ENCODE measurements at regions not wholly inside any gene's neighbourhood (a gene's known extent, or its start where the extent isn't known, plus 50 kb on each side); places are given as distances from the start of the nearest gene placed in this dataset.

- peaks cover 15% of the 10 kb centered on the region for H3K27me3 Mint-ChIP-seq (ENCODE audit: low read depth)
Measured at GRCh38 chr20:61053487-61053886, 198.6 kb upstream of the CDH4 start.

GRCh38 chr20:61053889-61054288 lies 198.2 kb upstream of the CDH4 start:
- no peaks in the 10 kb centered on the region for H3K36me3 Mint-ChIP-seq (ENCODE audit: low read depth)
- no peak for TF ChIP-seq CTCF (conservative IDR thresholded peaks at IDR 0.05)
- no peak for DNase-seq (ENCODE audit: low read depth, low spot score)
- H3K4me3 Mint-ChIP-seq, result no peak overlapping the region
- H3K27ac Mint-ChIP-seq (ENCODE audit: unreplicated experiment), result no peak overlapping the region
- H3K27me3 Mint-ChIP-seq (ENCODE audit: low read depth), result peaks cover 16% of the 10 kb centered on the region
- H3K9me3 Mint-ChIP-seq, result no peaks in the 10 kb centered on the region
- no peaks in the 10 kb centered on the region for H3K4me1 Mint-ChIP-seq

More at GRCh38 chr20:61053487-61053886, 198.6 kb upstream of the CDH4 start:
- DNase-seq (ENCODE audit: low read depth, low spot score), result no peak
- Mint-ChIP-seq H3K4me1 (no peaks in the 10 kb centered on the region), H3K4me3 (no peak overlapping the region), H3K36me3 (ENCODE audit: low read depth) (no peaks in the 10 kb centered on the region), H3K27ac (ENCODE audit: unreplicated experiment) (no peak overlapping the region), H3K9me3 (no peaks in the 10 kb centered on the region)
- no peak for TF ChIP-seq CTCF (conservative IDR thresholded peaks at IDR 0.05)

GRCh38 chr20:61054411-61054810 lies 197.7 kb upstream of the CDH4 start:
- DNase-seq (ENCODE audit: low read depth, low spot score), result no peak
- H3K4me3 Mint-ChIP-seq, result no peak overlapping the region
- H3K9me3 Mint-ChIP-seq, result no peaks in the 10 kb centered on the region
- no peaks in the 10 kb centered on the region for H3K4me1 Mint-ChIP-seq
- H3K36me3 Mint-ChIP-seq (ENCODE audit: low read depth), result no peaks in the 10 kb centered on the region
- peaks cover 16% of the 10 kb centered on the region for H3K27me3 Mint-ChIP-seq (ENCODE audit: low read depth)
- no peak overlapping the region for H3K27ac Mint-ChIP-seq (ENCODE audit: unreplicated experiment)
- TF ChIP-seq CTCF (conservative IDR thresholded peaks at IDR 0.05), result no peak

GRCh38 chr20:61055180-61056010 lies 196.7 kb upstream of the CDH4 start:
- Mint-ChIP-seq H3K27me3 (ENCODE audit: low read depth) (peaks cover 22% of the 10 kb centered on the region), H3K4me3 (no peak overlapping the region), H3K27ac (ENCODE audit: unreplicated experiment) (no peak overlapping the region), H3K9me3 (no peaks in the 10 kb centered on the region), H3K4me1 (no peaks in the 10 kb centered on the region), H3K36me3 (ENCODE audit: low read depth) (no peaks in the 10 kb centered on the region)
- TF ChIP-seq CTCF (conservative IDR thresholded peaks at IDR 0.05), result no peak
- no peak for DNase-seq (ENCODE audit: low read depth, low spot score)

- Mint-ChIP-seq H3K4me3 (no peak overlapping the region), H3K9me3 (no peaks in the 10 kb centered on the region), H3K4me1 (no peaks in the 10 kb centered on the region), H3K27me3 (ENCODE audit: low read depth) (peaks cover 24% of the 10 kb centered on the region), H3K36me3 (ENCODE audit: low read depth) (no peaks in the 10 kb centered on the region), H3K27ac (ENCODE audit: unreplicated experiment) (no peak overlapping the region)
- no peak for DNase-seq (ENCODE audit: low read depth, low spot score)
- no peak for TF ChIP-seq CTCF (conservative IDR thresholded peaks at IDR 0.05)
Measured at GRCh38 chr20:61056116-61056515, 195.9 kb upstream of the CDH4 start.

Measured in neural crest cell (in vitro differentiated cells).